ENCODE measurements at regions not wholly inside any gene's neighbourhood (a gene's known extent, or its start where the extent isn't known, plus 50 kb on each side); places are given as distances from the start of the nearest gene placed in this dataset.

DNA sequence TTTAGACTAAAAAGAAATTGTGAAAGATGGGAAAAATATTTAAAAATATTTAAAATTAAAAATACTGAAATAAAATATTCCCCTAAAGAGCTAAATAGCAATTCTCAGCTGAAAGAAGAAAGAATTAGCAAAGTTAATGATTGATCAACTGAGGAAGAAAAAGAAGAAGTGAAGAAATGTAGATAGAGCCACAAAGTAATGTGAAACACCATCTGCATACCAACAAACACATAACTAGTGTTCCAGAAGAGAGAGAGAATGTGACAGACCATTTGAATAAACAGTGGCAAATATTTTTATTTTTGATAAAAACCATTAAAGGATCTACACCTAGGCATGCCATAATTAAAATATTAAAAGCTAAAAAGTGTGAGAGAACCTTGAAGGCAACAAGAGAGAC is 784.5 kb upstream of the ZWINT start:
- H3K36me3 ChIP-seq (ENCODE audit: control insufficient read depth, insufficient read depth, low read length), result no peaks in the 10 kb centered on the region
- Mint-ChIP-seq H3K27ac (ENCODE audit: unreplicated experiment) (no peak overlapping the region), H3K27me3 (ENCODE audit: insufficient read depth, unreplicated experiment) (no peaks in the 10 kb centered on the region), H3K4me3 (ENCODE audit: unreplicated experiment) (no peak overlapping the region), H3K36me3 (ENCODE audit: insufficient read depth, unreplicated experiment) (no peaks in the 10 kb centered on the region), H3K4me1 (ENCODE audit: low read depth, unreplicated experiment) (no peaks in the 10 kb centered on the region), H3K9me3 (ENCODE audit: unreplicated experiment) (peaks cover 7% of the 10 kb centered on the region)
- no peak for DNase-seq
- H3K9me3 ChIP-seq, result peaks cover 7% of the 10 kb centered on the region; the same call in 1 of the 2 replicates
- intact Hi-C loops (cut with micrococcal nuclease; ENCODE audit: unreplicated experiment), result no loop called here
- H3K4me3 ChIP-seq (ENCODE audit: low read depth, low read length), result no peak overlapping the region
- no TSS peak for BruUV-seq (replicated peaks)
- TF ChIP-seq, protein P1, sequence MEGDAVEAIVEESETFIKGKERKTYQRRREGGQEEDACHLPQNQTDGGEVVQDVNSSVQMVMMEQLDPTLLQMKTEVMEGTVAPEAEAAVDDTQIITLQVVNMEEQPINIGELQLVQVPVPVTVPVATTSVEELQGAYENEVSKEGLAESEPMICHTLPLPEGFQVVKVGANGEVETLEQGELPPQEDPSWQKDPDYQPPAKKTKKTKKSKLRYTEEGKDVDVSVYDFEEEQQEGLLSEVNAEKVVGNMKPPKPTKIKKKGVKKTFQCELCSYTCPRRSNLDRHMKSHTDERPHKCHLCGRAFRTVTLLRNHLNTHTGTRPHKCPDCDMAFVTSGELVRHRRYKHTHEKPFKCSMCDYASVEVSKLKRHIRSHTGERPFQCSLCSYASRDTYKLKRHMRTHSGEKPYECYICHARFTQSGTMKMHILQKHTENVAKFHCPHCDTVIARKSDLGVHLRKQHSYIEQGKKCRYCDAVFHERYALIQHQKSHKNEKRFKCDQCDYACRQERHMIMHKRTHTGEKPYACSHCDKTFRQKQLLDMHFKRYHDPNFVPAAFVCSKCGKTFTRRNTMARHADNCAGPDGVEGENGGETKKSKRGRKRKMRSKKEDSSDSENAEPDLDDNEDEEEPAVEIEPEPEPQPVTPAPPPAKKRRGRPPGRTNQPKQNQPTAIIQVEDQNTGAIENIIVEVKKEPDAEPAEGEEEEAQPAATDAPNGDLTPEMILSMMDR (IDR thresholded peaks at IDR 0.05; ENCODE audit: insufficient read depth in 1 of 2, low read depth in 1 of 2, low read length in 1 of 2, severe bottlenecking in 1 of 2, unreplicated experiment in 1 of 2), result no peak
- no peaks in the 10 kb centered on the region for H3K27me3 ChIP-seq (replicated peaks; ENCODE audit: control insufficient read depth, insufficient read depth, low read length)
- no peaks in the 10 kb centered on the region for H3K4me1 ChIP-seq
- ChIA-PET POLR2A (no interaction called here), CTCF (no interaction called here)

DNA sequence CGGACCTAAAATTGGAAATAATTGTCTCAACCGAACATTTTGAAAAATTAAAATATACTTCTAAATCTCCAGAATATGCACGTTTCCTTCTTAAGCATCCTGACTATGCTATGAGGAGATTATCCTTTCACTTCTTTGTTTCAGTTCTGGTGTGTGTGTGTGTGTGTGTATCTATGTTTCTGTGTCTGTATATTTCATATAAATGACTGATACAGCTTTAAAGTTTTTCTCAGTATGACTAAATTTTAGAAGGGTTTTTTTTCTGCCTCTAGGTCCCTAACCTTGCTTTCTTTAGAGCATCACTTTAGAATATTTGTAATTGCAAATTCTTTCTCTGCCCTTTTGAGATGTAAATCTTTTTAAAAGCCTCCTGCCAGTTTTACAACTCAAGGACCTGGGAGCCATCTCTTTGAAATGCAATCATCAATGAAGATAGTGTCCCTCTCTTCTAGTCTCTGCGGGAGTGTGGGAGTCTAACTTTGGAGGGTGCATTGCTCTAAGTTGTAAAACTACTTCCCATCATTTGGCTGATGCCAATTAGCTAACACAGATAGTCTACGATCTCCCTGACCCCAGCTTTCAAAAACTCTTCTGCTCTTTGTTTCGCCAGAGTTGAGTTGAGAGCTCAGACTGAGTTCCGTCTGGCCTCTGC is 782.0 kb upstream of the ZWINT start:
- H3K27me3 Mint-ChIP-seq (ENCODE audit: insufficient read depth, unreplicated experiment), result no peaks in the 10 kb centered on the region
- H3K4me1 Mint-ChIP-seq (ENCODE audit: low read depth, unreplicated experiment), result no peaks in the 10 kb centered on the region
- H3K9me3 ChIP-seq, result peaks cover 7% of the 10 kb centered on the region; the same call in 1 of the 2 replicates
- H3K36me3 ChIP-seq (ENCODE audit: control insufficient read depth, insufficient read depth, low read length), result no peaks in the 10 kb centered on the region
- peaks cover 16% of the 10 kb centered on the region for H3K9me3 Mint-ChIP-seq (ENCODE audit: unreplicated experiment)
- ChIA-PET POLR2A (no interaction called here), CTCF (no interaction called here)
- no peaks in the 10 kb centered on the region for H3K27me3 ChIP-seq (replicated peaks; ENCODE audit: control insufficient read depth, insufficient read depth, low read length)
- no peak overlapping the region for H3K27ac Mint-ChIP-seq (ENCODE audit: unreplicated experiment)
- no peak for DNase-seq
- H3K4me3 Mint-ChIP-seq (ENCODE audit: unreplicated experiment), result no peak overlapping the region
- H3K4me3 ChIP-seq (ENCODE audit: low read depth, low read length), result no peak overlapping the region
- intact Hi-C loops (cut with micrococcal nuclease; ENCODE audit: unreplicated experiment), result no loop called here
- TF ChIP-seq, protein P1 (IDR thresholded peaks at IDR 0.05; ENCODE audit: insufficient read depth in 1 of 2, low read depth in 1 of 2, low read length in 1 of 2, severe bottlenecking in 1 of 2, unreplicated experiment in 1 of 2), result no peak
- no peaks in the 10 kb centered on the region for H3K36me3 Mint-ChIP-seq (ENCODE audit: insufficient read depth, unreplicated experiment)
- BruUV-seq (replicated peaks), result no TSS peak
- H3K4me1 ChIP-seq, result no peaks in the 10 kb centered on the region

DNA sequence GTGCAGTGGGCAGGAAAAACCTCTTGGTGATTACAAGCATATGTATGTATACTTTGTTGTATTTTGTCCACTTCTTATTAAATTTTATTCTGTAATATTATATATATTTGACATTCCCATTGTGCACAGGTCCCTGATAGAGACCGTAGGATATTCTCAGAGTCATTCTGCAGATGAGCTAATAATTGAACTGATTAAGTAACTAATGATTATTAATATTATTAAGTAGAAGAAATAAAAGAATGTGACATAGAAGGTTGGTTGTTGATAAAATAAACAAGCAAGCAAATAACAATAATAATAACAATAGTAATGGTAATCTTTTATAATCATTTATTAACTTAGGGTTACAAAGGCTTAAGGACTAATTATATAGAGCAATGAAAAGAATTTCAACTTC is 780.6 kb upstream of the ZWINT start:
- H3K36me3 Mint-ChIP-seq (ENCODE audit: insufficient read depth, unreplicated experiment), result no peaks in the 10 kb centered on the region
- BruUV-seq (replicated peaks), result no TSS peak
- Histone ChIP-seq H3K9me3 (peaks cover 7% of the 10 kb centered on the region; the same call in 1 of the 2 replicates), H3K4me1 (no peaks in the 10 kb centered on the region), H3K36me3 (ENCODE audit: control insufficient read depth, insufficient read depth, low read length) (no peaks in the 10 kb centered on the region), H3K4me3 (ENCODE audit: low read depth, low read length) (no peak overlapping the region), H3K27me3 (replicated peaks; ENCODE audit: control insufficient read depth, insufficient read depth, low read length) (no peaks in the 10 kb centered on the region)
- DNase-seq, result no peak
- intact Hi-C loops (cut with micrococcal nuclease; ENCODE audit: unreplicated experiment), result no loop called here
- TF ChIP-seq, protein P1 (IDR thresholded peaks at IDR 0.05; ENCODE audit: insufficient read depth in 1 of 2, low read depth in 1 of 2, low read length in 1 of 2, severe bottlenecking in 1 of 2, unreplicated experiment in 1 of 2), result no peak
- H3K9me3 Mint-ChIP-seq (ENCODE audit: unreplicated experiment), result peaks cover 16% of the 10 kb centered on the region
- ChIA-PET POLR2A (no interaction called here), CTCF (no interaction called here)
- H3K4me1 Mint-ChIP-seq (ENCODE audit: low read depth, unreplicated experiment), result no peaks in the 10 kb centered on the region
- H3K27me3 Mint-ChIP-seq (ENCODE audit: insufficient read depth, unreplicated experiment), result no peaks in the 10 kb centered on the region
- H3K27ac Mint-ChIP-seq (ENCODE audit: unreplicated experiment), result no peak overlapping the region
- H3K4me3 Mint-ChIP-seq (ENCODE audit: unreplicated experiment), result no peak overlapping the region

All from Caco-2 (cell line).